Erythroblast (primary cell): ENCODE measurements at regions not wholly inside any gene's neighbourhood (a gene's known extent, or its start where the extent isn't known, plus 50 kb on each side); places are given as distances from the start of the nearest gene placed in this dataset.

ENCODE experiments used
- GATA1 ChIP-seq: IDR thresholded peaks from 2 replicates; pipeline ENCODE4 v1.6.1; 2011; ENCODE audit warnings: low read depth, mild to moderate bottlenecking, control low read depth, low read length, moderate library complexity
- POLR2A ChIP-seq: IDR thresholded peaks from 2 replicates; pipeline ENCODE4 v1.6.1; 2011; ENCODE audit warnings: mild to moderate bottlenecking, low read length

DNA sequence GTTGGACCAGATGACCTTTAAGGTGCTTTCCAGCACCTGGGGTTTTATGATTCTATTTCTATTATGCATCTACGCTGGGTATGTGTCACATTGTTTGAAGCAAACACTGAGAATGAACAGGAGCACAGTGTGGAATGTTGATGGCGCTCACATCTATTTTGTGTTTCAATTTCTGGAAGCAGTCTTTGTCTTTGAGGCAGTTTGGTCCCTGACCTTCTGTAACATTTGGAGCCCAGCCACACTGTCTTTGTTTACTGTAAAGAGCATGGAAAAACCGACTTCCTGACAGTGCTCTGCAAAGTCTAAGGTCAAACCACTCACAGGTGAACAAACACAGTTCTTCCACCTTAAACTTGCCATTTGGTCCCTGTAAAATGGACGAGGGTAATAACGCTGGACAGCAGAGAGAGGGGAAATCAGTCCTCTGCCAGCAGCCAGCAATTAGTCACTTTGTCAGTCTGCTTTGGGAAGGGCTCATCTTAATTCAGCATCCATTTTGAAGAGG, 155.5 kb downstream of the PRL start:
- TF ChIP-seq POLR2A (no peak), GATA1 (no peak)
